Tibial nerve (tissue), 3 donors: ENCODE measurements at regions not wholly inside any gene's neighbourhood (a gene's known extent, or its start where the extent isn't known, plus 50 kb on each side); places are given as distances from the start of the nearest gene placed in this dataset.

Experiments
- CTCF ChIP-seq, 5 experiments: fragments of 200-600 bp in 3 of 5; fragments of 450-650 bp in 2 of 5; sonication (generic) in 3 of 5; IDR thresholded peaks; one replicate each; pipeline ENCODE4 v1.5.1; 2016 to 2019; ENCODE audit warnings: antibody characterized with exemption in 5 of 5, mild to moderate bottlenecking in 3 of 5, moderate library complexity in 2 of 5
- POLR2A ChIP-seq, 2 donors: fragments of 450-650 bp; IDR thresholded peaks; one replicate each; pipeline ENCODE4 v1.6.1; 2017; ENCODE audit warnings: antibody characterized with exemption in 2 of 2, mild to moderate bottlenecking in 2 of 2, moderate library complexity in 2 of 2

- TF ChIP-seq CTCF (IDR thresholded peaks at IDR 0.05) (no peak), POLR2A (IDR thresholded peaks at IDR 0.05) (no peak)
Measured at GRCh38 chr7:86592185-86592584, 51.5 kb upstream of the GRM3 start.
